Spleen (tissue), 7 donors: ENCODE measurements at regions not wholly inside any gene's neighbourhood (a gene's known extent, or its start where the extent isn't known, plus 50 kb on each side); places are given as distances from the start of the nearest gene placed in this dataset.
"Not testable (repeated sequence)": the region's sequence is repeated elsewhere in the genome, so short reads cannot be mapped to it uniquely, and the experiment has no call there.

ENCODE experiments used
- CTCF ChIP-seq, 11 experiments: fragments of 200-600 bp in 7 of 11; fragments of 450-650 bp in 4 of 11; sonication (generic) in 4 of 11; IDR thresholded peaks in 8 of 11; conservative IDR thresholded peaks in 3 of 11; 1 replicate in 7 of 11; 2 replicates in 4 of 11; pipeline versions ENCODE4 v1.4.0 to v1.8.0; 2016 to 2021; ENCODE audit warnings: antibody characterized with exemption in 11 of 11, inconsistent platforms in 4 of 11, mild to moderate bottlenecking in 1 of 11
- POLR2A ChIP-seq, 3 donors: fragments of 450-650 bp; IDR thresholded peaks; one replicate each; pipeline ENCODE4 v1.5.1; 2017; ENCODE audit warnings: antibody characterized with exemption in 3 of 3, mild to moderate bottlenecking in 1 of 3
- donor health status: DM: no; HTN: no; CAD: no; lungs with moderate emphysema.
- donor health status: DM: no; HTN: no; CAD: no.
- donor health status: DM: no; HTN: no; CAD: no.

- TF ChIP-seq CTCF (IDR thresholded peaks at IDR 0.05 in 8 of 11, conservative IDR thresholded peaks at IDR 0.05 in 3 of 11); POLR2A (IDR thresholded peaks at IDR 0.05): not testable (repeated sequence)
Observed at GRCh38 chr9:65155937-65156336, 129.1 kb downstream of the FOXD4L5 start.
